CD4-positive, alpha-beta T cell treated with Interleukin-15 for 1 hour (primary cell): ENCODE measurements at regions not wholly inside any gene's neighbourhood (a gene's known extent, or its start where the extent isn't known, plus 50 kb on each side); places are given as distances from the start of the nearest gene placed in this dataset.

ENCODE experiments used
- DNase-seq: peaks from one replicate; pipeline ENCODE4 v3.0.0-alpha.2; 2020

- no peak for DNase-seq
Measured at GRCh38 chr2:64196963-64197362, 52.7 kb upstream of the PELI1 start.

- no peak for DNase-seq
Measured at GRCh38 chr2:64201151-64201550, 56.9 kb upstream of the PELI1 start.

GRCh38 chr2:64202206-64202845, 58.1 kb upstream of the PELI1 start:
- DNase-seq = no peak

GRCh38 chr2:64203131-64203857, 59.1 kb upstream of the PELI1 start:
- DNase-seq = no peak

- peak; percentile 76 for DNase-seq
Measured at GRCh38 chr2:64203858-64204632, 59.8 kb upstream of the PELI1 start.

- DNase-seq = no peak
Measured at GRCh38 chr2:64204703-64205102, 60.5 kb upstream of the PELI1 start.

- no peak for DNase-seq
Measured at GRCh38 chr2:64205415-64205814, 61.2 kb upstream of the PELI1 start.

- peak; percentile 24 for DNase-seq
Measured at GRCh38 chr2:64207573-64207972, 63.4 kb upstream of the PELI1 start.

- no peak for DNase-seq
Measured at GRCh38 chr2:64210816-64211215, 66.6 kb upstream of the PELI1 start.

- no peak for DNase-seq
Measured at GRCh38 chr2:64211276-64211921, 67.2 kb upstream of the PELI1 start.

- DNase-seq = peak; percentile 55
Measured at GRCh38 chr2:64212346-64212745, 68.1 kb upstream of the PELI1 start.

GRCh38 chr2:64212801-64213321, 68.6 kb upstream of the PELI1 start:
- DNase-seq = peak; percentile 27

GRCh38 chr2:64213532-64214275, 69.5 kb upstream of the PELI1 start:
- DNase-seq = peak; percentile 27

- DNase-seq = peak; percentile 72
Measured at GRCh38 chr2:64214281-64215115, 70.3 kb upstream of the PELI1 start.

- no peak for DNase-seq
Measured at GRCh38 chr2:64217198-64217869, 73.1 kb upstream of the PELI1 start.

GRCh38 chr2:64218137-64218802, 74.0 kb upstream of the PELI1 start:
- DNase-seq = no peak

GRCh38 chr2:64219149-64219548, 74.9 kb upstream of the PELI1 start:
- no peak for DNase-seq

- DNase-seq = no peak
Measured at GRCh38 chr2:64220265-64220664, 76.0 kb upstream of the PELI1 start.

GRCh38 chr2:64220894-64221617, 76.8 kb upstream of the PELI1 start:
- DNase-seq = no peak

- DNase-seq = no peak
Measured at GRCh38 chr2:64221935-64222334, 77.7 kb upstream of the PELI1 start.
